ENCODE measurements at regions not wholly inside any gene's neighbourhood (a gene's known extent, or its start where the extent isn't known, plus 50 kb on each side); places are given as distances from the start of the nearest gene placed in this dataset.
"Not testable (repeated sequence)": the region's sequence is repeated elsewhere in the genome, so short reads cannot be mapped to it uniquely, and the experiment has no call there.

GRCh38 chr4:159910721-159911120 is 807.8 kb downstream of the RAPGEF2 start:
- DNase-seq, result no peak

- DNase-seq, result no peak
Observed at GRCh38 chr4:159922119-159922518, 819.2 kb downstream of the RAPGEF2 start.

- DNase-seq, result no peak
Observed at GRCh38 chr4:159925770-159926169, 822.9 kb downstream of the RAPGEF2 start.

GRCh38 chr4:159926871-159927270 is 824.0 kb downstream of the RAPGEF2 start:
- no peak for DNase-seq

GRCh38 chr4:159927781-159928180 is 824.9 kb downstream of the RAPGEF2 start:
- DNase-seq, result no peak

- DNase-seq, result not testable (repeated sequence)
Observed at GRCh38 chr4:159934602-159935001, 831.7 kb downstream of the RAPGEF2 start.

- DNase-seq, result no peak
Observed at GRCh38 chr4:159937595-159937994, 834.7 kb downstream of the RAPGEF2 start.

GRCh38 chr4:159939681-159940080 is 836.8 kb downstream of the RAPGEF2 start:
- not testable (repeated sequence) for DNase-seq

- DNase-seq, result no peak
Observed at GRCh38 chr4:159941076-159941475, 838.2 kb downstream of the RAPGEF2 start.

- DNase-seq, result no peak
Observed at GRCh38 chr4:159944477-159944876, 841.6 kb downstream of the RAPGEF2 start.

- DNase-seq, result peak in 2 of 58 donors; percentile 40 to 43
Observed at GRCh38 chr4:159946983-159947615, 844.2 kb downstream of the RAPGEF2 start.

GRCh38 chr4:159950707-159951106 is 847.8 kb downstream of the RAPGEF2 start:
- no peak for DNase-seq

GRCh38 chr4:159966746-159967145 is 863.9 kb downstream of the RAPGEF2 start:
- no peak for DNase-seq

- not testable (repeated sequence) for DNase-seq
Observed at GRCh38 chr4:159976871-159977482, 874.1 kb downstream of the RAPGEF2 start.

- DNase-seq, result no peak
Observed at GRCh38 chr4:159977907-159978617, 875.2 kb downstream of the RAPGEF2 start.

- no peak for DNase-seq
Observed at GRCh38 chr4:159979351-159979750, 876.5 kb downstream of the RAPGEF2 start.

GRCh38 chr4:159979953-159980352 is 877.1 kb downstream of the RAPGEF2 start:
- DNase-seq, result no peak

GRCh38 chr4:159980826-159981468 is 878.1 kb downstream of the RAPGEF2 start:
- DNase-seq, result no peak

- no peak for DNase-seq
Observed at GRCh38 chr4:159981469-159981856, 878.6 kb downstream of the RAPGEF2 start.

- DNase-seq, result no peak
Observed at GRCh38 chr4:159983082-159983481, 880.2 kb downstream of the RAPGEF2 start.

GRCh38 chr4:160009656-160010493 is 907.0 kb downstream of the RAPGEF2 start:
- no peak for DNase-seq

Data from anterior cingulate cortex (tissue), 58 donors.